Naive B cell (primary cell): ENCODE measurements at regions not wholly inside any gene's neighbourhood (a gene's known extent, or its start where the extent isn't known, plus 50 kb on each side); places are given as distances from the start of the nearest gene placed in this dataset.
A peak's percentile ranks its signal among the peaks of the same experiment; 100 is the strongest.
"Not testable (repeated sequence)": the region's sequence is repeated elsewhere in the genome, so short reads cannot be mapped to it uniquely, and the experiment has no call there.

ENCODE experiments used
- ATAC-seq, 2 donors: fragments of 150-1000 bp; cut with Tn5 transposase; 2 replicates each; pipeline ENCODE4 v1.10.0; 2021; ENCODE audit warnings: low read depth in 2 of 2, mild to moderate bottlenecking in 2 of 2, moderate library complexity in 2 of 2
- DNase-seq: peaks from one replicate; pipeline ENCODE4 v3.0.0; 2022
- H3K27ac Mint-ChIP-seq, 6 donors: one replicate each; pipeline ENCODE4 v1.8.0; 2020 to 2022; ENCODE audit warnings: mild to moderate bottlenecking in 6 of 6, mixed read lengths in 6 of 6, moderate library complexity in 5 of 6, inconsistent platforms in 2 of 6
- H3K27me3 Mint-ChIP-seq, 3 donors: one replicate each; pipeline ENCODE4 v1.8.0; 2021 to 2022; ENCODE audit warnings: mixed read lengths in 3 of 3, mild to moderate bottlenecking in 1 of 3
- H3K36me3 Mint-ChIP-seq, 2 donors: one replicate each; pipeline ENCODE4 v1.8.0; 2020 to 2022; ENCODE audit warnings: mixed read lengths in 2 of 2, inconsistent platforms in 1 of 2, mild to moderate bottlenecking in 1 of 2
- H3K4me1 Mint-ChIP-seq, 3 donors: one replicate each; pipeline ENCODE4 v1.8.0; 2020 to 2022; ENCODE audit warnings: mixed read lengths in 3 of 3, inconsistent platforms in 1 of 3, mild to moderate bottlenecking in 1 of 3, moderate library complexity in 1 of 3
- H3K4me3 Mint-ChIP-seq, 8 donors: one replicate each; pipeline ENCODE4 v1.8.0; 2020 to 2022; ENCODE audit warnings: mild to moderate bottlenecking in 8 of 8, mixed read lengths in 8 of 8, moderate library complexity in 8 of 8, inconsistent platforms in 2 of 8
- H3K9me3 Mint-ChIP-seq, 7 donors: one replicate each; pipeline ENCODE4 v1.8.0; 2020 to 2022; ENCODE audit warnings: mixed read lengths in 7 of 7, mild to moderate bottlenecking in 5 of 7, inconsistent platforms in 2 of 7, moderate library complexity in 1 of 7

DNA sequence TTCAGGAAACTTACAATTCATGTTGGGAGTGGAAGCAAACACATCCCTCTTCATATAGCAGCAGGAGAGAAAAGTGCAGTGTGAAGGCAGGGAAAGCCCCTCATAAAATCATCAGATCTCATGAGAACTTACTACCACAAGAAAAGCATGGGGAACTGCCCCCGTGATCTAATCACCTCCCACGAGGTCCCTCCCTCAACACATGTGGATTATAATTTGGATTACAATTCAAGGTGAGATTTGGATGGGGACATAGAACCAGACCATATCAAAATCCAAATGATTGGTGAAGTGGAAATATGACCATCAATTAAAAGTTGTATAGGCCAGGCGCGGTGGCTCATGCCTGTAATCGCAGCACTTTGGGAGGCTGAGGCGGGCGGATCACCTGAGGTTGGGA, 1268.0 kb downstream of the JRKL start:
- H3K4me1 Mint-ChIP-seq = no peaks in the 10 kb centered on the region

DNA sequence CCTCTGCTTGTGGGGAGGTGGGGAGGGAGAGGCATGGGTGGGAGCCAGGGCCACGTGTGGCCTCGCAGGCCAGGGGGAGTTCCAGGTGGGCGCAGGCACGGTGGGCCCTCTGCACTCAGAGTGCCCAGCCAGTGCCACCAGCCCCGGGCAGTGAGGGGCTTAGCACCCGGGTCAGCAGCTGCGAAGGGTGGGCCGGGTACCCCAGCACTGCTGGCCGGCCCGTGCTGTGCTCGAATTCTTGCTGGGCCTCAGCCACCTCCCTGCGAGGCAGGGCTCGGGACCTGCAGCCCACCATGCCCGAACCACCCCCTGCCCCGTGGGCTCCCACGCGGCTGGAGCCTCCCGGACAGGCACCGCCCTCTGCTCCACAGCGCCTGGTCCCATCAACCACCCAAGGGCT, 1277.2 kb downstream of the JRKL start:
- no peaks in the 10 kb centered on the region for H3K4me1 Mint-ChIP-seq
- H3K36me3 Mint-ChIP-seq = no peaks in the 10 kb centered on the region
- no peak overlapping the region for H3K4me3 Mint-ChIP-seq
- DNase-seq (no peak), ATAC-seq (no peak)
- no peak overlapping the region for H3K27ac Mint-ChIP-seq
- no peaks in the 10 kb centered on the region for H3K27me3 Mint-ChIP-seq
- H3K9me3 Mint-ChIP-seq = peaks cover 0 to 10% (median 0%) of the 10 kb centered on the region in 7 donors

More for the DNA sequence above, 1268.0 kb downstream of the JRKL start:
- DNase-seq (no peak), ATAC-seq (no peak)
- Mint-ChIP-seq H3K36me3 (no peaks in the 10 kb centered on the region), H3K27me3 (no peaks in the 10 kb centered on the region), H3K9me3 (peaks cover 0 to 2% (median 0%) of the 10 kb centered on the region in 7 donors), H3K27ac (no peak overlapping the region), H3K4me3 (no peak overlapping the region)

DNA sequence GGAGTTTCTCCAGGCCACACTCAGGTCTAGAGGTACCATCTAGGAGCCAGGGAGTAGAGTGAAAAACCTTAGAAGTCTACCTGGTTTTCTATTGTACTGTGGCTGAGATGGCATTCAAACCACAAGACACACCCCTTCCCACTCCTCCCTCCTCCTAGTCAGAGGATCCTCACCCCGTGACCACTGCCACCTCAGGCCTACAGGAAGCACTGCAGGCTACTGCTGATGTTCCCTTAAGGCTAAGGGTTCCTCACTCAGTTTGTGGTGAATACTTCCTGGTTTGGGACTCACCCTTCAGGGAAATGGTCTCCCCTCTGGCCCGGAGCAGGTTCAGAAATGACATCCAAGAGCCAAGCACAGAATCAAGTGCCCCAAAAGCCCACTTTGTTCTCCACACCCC, 1293.9 kb downstream of the JRKL start:
- ATAC-seq = no peak
- Mint-ChIP-seq H3K27me3 (no peaks in the 10 kb centered on the region), H3K4me1 (no peaks in the 10 kb centered on the region), H3K4me3 (no peak overlapping the region), H3K9me3 (peaks cover 0 to 9% (median 4%) of the 10 kb centered on the region in 7 donors), H3K36me3 (no peaks in the 10 kb centered on the region), H3K27ac (peak overlapping the region in 1 of 6 donors; percentile 39)
- DNase-seq = no peak

DNA sequence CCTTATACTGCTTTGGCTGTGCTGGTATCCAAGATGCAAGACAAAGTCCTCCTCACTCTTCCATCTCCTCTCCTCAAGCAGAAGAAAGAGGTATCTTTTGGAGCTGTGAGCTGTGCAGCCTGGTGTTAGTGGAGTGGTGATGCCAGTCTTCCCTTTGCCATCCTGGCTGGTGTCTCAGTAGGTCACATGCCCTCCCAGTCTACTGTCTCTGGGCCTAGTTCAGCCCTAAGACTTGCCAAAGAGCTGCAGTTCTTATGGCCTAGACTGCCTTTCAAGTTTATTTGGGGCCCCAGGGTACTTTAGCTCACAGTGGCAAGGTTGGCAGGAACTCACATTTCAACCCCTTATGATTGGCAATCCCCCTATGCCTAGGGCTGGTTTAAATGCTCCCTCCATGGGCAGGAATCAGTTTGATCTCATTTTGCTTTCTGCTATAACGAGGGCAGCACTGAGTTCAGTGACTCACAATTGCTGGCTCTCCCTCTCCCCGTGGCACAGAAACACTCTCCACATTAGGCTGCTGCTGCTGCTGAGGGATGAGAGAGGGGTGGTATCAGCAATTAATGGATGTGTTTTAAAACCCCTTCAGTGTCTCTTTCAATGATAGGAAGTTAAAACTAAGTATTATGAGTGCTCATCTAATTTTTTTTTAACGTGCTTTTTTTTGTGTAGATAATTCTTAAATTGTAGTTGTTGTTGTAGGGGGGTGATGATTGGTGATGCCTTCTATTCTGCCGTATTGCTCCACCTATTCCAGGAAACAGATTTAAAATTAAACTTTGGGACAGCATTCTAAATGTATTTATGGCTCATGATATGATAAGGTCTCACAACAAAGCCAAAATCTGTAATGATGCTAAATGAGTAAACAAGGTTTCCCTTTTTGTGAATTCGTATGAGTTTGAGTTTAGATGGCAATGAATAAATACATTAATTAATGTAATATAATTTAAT, 1295.0 kb downstream of the JRKL start:
- H3K36me3 Mint-ChIP-seq = no peaks in the 10 kb centered on the region
- H3K27me3 Mint-ChIP-seq = no peaks in the 10 kb centered on the region
- no peak overlapping the region for H3K27ac Mint-ChIP-seq
- ATAC-seq (no peak), DNase-seq (no peak)
- H3K4me3 Mint-ChIP-seq = no peak overlapping the region
- H3K4me1 Mint-ChIP-seq = no peaks in the 10 kb centered on the region
- peaks cover under 1 to 11% (median 4%) of the 10 kb centered on the region in 7 donors for H3K9me3 Mint-ChIP-seq

DNA sequence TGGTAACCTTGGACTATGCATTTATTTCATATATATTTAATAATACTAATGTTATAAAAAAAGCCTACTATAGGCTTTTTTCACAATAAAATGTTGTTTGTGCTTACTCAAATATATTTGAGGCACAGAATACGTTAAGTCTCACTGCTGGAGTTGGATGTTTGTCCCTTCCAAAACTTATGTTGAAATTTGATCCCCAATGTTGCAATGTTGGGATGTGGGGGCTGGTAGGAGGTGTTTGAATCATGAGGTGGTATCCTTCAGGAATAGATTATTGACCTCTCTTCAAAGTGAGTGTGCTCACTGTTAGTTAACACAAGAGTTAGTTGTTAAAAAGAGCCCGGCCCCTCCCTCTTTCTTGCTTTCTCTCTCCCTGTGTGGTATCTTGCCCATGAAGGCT, 1295.9 kb downstream of the JRKL start:
- no peaks in the 10 kb centered on the region for H3K4me1 Mint-ChIP-seq
- H3K27me3 Mint-ChIP-seq = no peaks in the 10 kb centered on the region
- H3K36me3 Mint-ChIP-seq = no peaks in the 10 kb centered on the region
- DNase-seq (no peak), ATAC-seq (no peak)
- peak overlapping the region in 1 of 8 donors; percentile 10 for H3K4me3 Mint-ChIP-seq
- peaks cover 0 to 11% (median 4%) of the 10 kb centered on the region in 7 donors for H3K9me3 Mint-ChIP-seq
- no peak overlapping the region for H3K27ac Mint-ChIP-seq

DNA sequence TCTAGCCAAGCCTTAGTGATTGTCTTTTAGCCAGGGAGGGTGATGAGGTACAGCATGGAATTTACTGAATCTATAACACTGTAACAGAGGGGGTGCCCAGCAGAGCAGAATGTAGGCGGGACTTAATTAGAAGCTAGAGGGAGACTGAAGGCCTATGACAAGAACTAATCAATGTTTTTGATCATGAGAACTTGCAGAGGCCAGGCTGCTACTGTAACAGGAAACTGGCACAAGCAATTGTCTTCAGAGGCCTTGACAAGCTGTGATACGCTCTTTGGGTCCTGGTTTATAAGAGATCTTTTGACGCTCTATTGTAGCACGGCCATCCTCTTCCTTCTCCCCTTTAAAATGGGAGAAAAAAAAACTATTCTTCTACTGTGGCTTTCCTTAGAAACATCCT, 1297.3 kb downstream of the JRKL start:
- Mint-ChIP-seq H3K9me3 (peaks cover 0 to 11% (median 0%) of the 10 kb centered on the region in 7 donors), H3K36me3 (no peaks in the 10 kb centered on the region), H3K4me1 (no peaks in the 10 kb centered on the region), H3K27ac (no peak overlapping the region), H3K4me3 (no peak overlapping the region), H3K27me3 (no peaks in the 10 kb centered on the region)
- ATAC-seq = no peak
- no peak for DNase-seq

DNA sequence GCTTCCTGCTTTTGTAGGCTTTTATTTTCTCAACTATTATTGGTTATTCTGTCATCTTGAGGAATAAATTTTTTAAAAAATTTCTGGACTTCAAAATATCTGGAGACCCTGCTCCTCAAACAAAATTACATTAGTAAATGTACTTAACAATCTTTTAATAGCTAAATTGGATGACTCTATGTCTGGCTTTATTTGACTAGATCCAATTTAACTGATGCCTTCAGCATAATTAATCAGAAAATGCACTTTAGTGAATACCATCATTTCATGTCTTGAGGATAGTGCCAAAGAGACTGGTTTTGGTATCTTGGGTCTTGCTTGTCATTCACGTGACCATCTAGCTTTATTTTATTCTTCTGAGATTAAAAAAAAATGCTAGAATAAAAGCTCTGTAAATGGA, 1301.2 kb downstream of the JRKL start:
- H3K27ac Mint-ChIP-seq = no peak overlapping the region
- no peak for DNase-seq
- H3K4me3 Mint-ChIP-seq = no peak overlapping the region
- H3K9me3 Mint-ChIP-seq = peaks cover 0 to 13% (median 7%) of the 10 kb centered on the region in 7 donors
- no peaks in the 10 kb centered on the region for H3K36me3 Mint-ChIP-seq
- no peak for ATAC-seq
- H3K4me1 Mint-ChIP-seq = no peaks in the 10 kb centered on the region
- no peaks in the 10 kb centered on the region for H3K27me3 Mint-ChIP-seq

DNA sequence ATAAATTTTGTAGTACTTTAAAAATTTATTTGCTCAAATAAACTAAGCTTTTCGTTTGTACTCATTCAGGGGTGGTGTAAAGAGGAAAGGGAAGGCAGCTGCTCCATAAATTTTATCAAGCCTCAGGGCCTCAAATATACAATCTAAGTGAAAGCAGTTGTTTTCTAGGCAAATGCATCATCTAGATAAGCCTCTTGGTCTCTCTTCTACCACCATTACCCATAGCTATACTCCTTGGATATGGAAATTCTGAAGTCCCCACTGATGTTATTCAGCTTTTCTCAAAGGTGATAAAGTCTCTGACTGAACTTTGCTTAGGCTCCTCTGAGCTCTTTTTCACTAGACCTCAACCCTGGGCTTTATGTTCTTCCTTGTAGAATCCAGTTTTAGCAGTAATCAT, 1313.1 kb downstream of the JRKL start:
- Mint-ChIP-seq H3K27me3 (no peaks in the 10 kb centered on the region), H3K36me3 (no peaks in the 10 kb centered on the region), H3K4me3 (no peak overlapping the region), H3K27ac (no peak overlapping the region), H3K4me1 (no peaks in the 10 kb centered on the region), H3K9me3 (peaks cover 0 to 6% (median 2%) of the 10 kb centered on the region in 7 donors)
- DNase-seq (no peak), ATAC-seq (no peak)

DNA sequence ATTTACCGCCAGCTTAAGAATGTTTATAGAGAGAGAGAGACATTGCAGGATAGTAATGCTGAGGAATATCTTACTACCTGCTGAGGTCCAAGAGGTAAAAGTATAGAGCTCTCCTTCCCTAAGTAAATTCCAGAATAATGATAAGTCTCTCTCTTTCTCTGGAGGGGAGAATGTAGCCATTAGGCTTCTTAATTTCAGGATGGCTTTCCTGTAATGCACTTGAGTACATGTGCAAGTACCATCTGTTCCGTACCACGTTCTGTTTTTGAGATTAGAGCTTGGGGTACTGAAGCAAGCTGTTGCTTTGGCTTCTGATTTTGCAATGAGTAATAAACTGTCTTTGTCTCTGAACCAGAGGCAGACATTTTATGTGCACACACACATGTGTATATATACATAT, 1314.0 kb downstream of the JRKL start:
- Mint-ChIP-seq H3K9me3 (peaks cover 0 to 6% (median 2%) of the 10 kb centered on the region in 7 donors), H3K4me1 (no peaks in the 10 kb centered on the region), H3K36me3 (no peaks in the 10 kb centered on the region), H3K4me3 (no peak overlapping the region), H3K27ac (no peak overlapping the region), H3K27me3 (no peaks in the 10 kb centered on the region)
- DNase-seq (no peak), ATAC-seq (no peak)

DNA sequence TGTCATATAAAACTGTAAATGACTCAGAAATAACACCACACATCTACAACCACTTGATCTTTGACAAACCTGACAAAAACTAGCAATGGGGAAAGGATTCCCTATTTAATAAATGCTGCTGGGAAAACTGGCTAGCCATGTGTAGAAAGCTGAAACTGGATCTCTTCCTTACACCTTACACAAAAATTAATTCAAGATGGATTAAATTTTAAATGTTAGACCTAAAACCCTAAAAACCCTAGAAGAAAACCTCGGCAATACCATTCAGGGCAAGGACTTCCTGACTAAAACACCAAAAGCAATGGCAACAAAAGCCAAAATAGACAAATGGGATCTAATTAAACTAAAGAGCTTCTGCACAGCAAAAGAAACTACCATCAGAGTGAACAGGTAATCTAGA, 1315.3 kb upstream of the CNTN5 start:
- H3K9me3 Mint-ChIP-seq, H3K4me1 Mint-ChIP-seq, DNase-seq, H3K4me3 Mint-ChIP-seq, ATAC-seq, H3K27me3 Mint-ChIP-seq, H3K36me3 Mint-ChIP-seq: not testable (repeated sequence)
- peak overlapping the region in 1 of 6 donors; percentile 44 for H3K27ac Mint-ChIP-seq

DNA sequence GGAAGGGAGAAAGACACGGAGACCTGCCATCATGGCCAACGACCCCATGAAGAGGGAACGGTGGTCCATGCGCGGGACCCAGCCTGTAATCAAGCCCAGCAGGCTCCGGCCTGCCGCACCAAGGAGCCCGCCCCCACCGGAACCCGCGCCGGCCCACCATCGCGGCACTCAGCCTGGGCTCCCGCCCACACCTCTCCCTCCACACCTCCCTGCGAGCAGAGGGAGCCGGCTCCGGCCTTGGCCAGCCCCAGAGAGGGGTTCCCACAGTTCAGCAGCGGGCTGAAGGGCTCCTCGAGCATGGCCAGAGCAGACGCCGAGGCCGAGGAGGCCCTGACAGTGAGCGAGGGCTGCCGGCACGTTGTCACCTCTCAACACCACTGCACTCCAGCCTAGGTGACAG, 1302.8 kb upstream of the CNTN5 start:
- Mint-ChIP-seq H3K27me3 (no peaks in the 10 kb centered on the region), H3K9me3 (peaks cover 0 to 6% (median 3%) of the 10 kb centered on the region in 7 donors), H3K4me3 (no peak overlapping the region), H3K36me3 (no peaks in the 10 kb centered on the region), H3K27ac (no peak overlapping the region), H3K4me1 (no peaks in the 10 kb centered on the region)
- no peak for DNase-seq
- no peak for ATAC-seq

DNA sequence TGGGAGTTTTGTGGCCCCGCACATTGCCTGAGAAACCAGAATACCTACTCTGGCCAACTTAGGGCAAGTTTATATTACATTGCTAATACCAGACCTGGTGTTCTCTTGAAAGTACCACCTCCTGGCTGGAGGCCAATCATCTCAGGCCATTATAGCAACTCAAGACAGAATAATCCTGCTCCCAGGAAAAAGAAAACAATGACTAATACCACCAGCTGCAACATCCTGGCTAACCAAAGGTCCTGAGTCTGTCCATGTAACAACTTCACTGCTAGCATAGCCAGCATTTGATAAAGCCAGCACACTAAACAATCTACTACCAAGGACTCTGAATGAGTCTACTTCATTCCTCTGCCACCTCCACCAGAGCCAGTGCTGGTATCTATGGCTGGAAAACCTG, 1298.7 kb upstream of the CNTN5 start:
- Mint-ChIP-seq H3K9me3 (peaks cover 0 to 8% (median 7%) of the 10 kb centered on the region in 7 donors), H3K4me1 (no peaks in the 10 kb centered on the region), H3K27ac (no peak overlapping the region), H3K27me3 (no peaks in the 10 kb centered on the region), H3K4me3 (no peak overlapping the region), H3K36me3 (no peaks in the 10 kb centered on the region)
- ATAC-seq (no peak), DNase-seq (no peak)

DNA sequence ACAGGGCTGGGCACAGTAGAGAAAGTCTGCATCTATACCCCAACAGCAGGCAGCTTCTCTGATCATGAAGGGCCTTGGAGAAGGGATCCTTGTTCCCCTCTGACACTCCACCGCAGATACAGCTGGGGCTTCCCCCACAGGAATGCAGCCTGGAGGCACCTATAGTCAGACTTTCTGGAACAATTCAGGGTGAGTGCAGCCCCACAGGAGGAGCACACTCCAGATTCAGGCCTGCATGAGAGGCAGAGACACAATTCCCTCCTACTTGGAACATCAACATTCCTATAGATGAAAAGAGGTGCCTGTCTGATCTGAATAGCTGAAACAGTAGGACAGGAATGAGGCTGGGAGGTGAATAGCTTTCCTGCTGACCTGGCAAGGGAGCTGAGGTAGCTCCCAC, 1298.0 kb upstream of the CNTN5 start:
- DNase-seq = no peak
- no peak overlapping the region for H3K27ac Mint-ChIP-seq
- ATAC-seq = no peak
- H3K4me3 Mint-ChIP-seq = no peak overlapping the region
- H3K9me3 Mint-ChIP-seq = peaks cover 0 to 8% (median 4%) of the 10 kb centered on the region in 7 donors
- no peaks in the 10 kb centered on the region for H3K36me3 Mint-ChIP-seq
- H3K4me1 Mint-ChIP-seq = no peaks in the 10 kb centered on the region
- no peaks in the 10 kb centered on the region for H3K27me3 Mint-ChIP-seq

DNA sequence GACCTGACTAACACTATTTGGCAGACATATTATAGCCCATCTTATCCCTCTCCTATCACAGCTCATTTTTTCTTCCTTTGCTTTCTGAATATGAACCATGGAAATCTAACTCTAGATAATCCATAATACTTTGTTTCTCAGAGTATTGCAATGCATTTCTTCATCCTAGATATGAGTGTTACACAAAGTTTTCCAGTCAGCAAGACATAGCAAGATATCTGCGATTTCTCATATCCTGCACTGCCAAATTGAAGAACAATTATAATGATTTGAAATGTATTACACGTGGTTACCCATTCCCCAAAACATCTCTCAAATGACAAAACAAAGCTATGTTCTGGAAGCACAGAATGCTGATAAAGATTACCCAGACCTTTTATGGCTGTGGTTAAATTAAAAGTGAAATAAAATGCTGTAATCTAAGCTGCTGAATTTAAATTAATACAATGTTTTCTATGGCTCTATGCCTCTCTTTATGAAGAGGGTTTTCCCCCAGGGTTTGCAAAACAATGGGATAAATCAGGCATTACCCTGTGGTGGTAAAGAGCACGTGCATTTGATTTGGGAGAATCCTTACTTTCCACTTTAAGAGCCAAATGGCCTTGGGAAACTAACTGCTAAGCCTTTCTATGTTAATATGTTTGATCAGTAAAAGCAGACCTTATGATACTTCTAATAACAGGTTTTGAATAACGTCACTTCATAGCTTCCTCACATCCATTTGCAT, 1291.0 kb upstream of the CNTN5 start:
- DNase-seq (no peak), ATAC-seq (no peak)
- H3K4me3 Mint-ChIP-seq = no peak overlapping the region
- H3K36me3 Mint-ChIP-seq = no peaks in the 10 kb centered on the region
- H3K27ac Mint-ChIP-seq = no peak overlapping the region
- no peaks in the 10 kb centered on the region for H3K4me1 Mint-ChIP-seq
- H3K9me3 Mint-ChIP-seq = peaks cover 2 to 19% (median 4%) of the 10 kb centered on the region in 7 donors
- no peaks in the 10 kb centered on the region for H3K27me3 Mint-ChIP-seq
